ENCODE measurements at regions not wholly inside any gene's neighbourhood (a gene's known extent, or its start where the extent isn't known, plus 50 kb on each side); places are given as distances from the start of the nearest gene placed in this dataset.

- Histone ChIP-seq H3K27ac (ENCODE audit: low read length in 2 of 2) (no peak overlapping the region), H2AFZ (ENCODE audit: insufficient read depth, low read depth, low read length, poor library complexity, severe bottlenecking) (no peak overlapping the region), H3K9ac (ENCODE audit: low read length) (no peak overlapping the region), H3K36me3 (replicated peaks in 1 of 2; ENCODE audit: control extremely low read depth in 1 of 2, control insufficient read depth in 1 of 2, extremely low read depth in 1 of 2, insufficient read depth in 2 of 2, low read length in 1 of 2) (no peaks in the 10 kb centered on the region), H3K27me3 (replicated peaks in 1 of 4; ENCODE audit: control extremely low read depth in 1 of 4, control insufficient read depth in 3 of 4, insufficient read depth in 4 of 4, low read length in 3 of 4) (no peaks in the 10 kb centered on the region), H3K4me1 (ENCODE audit: control insufficient read depth in 2 of 2, insufficient read depth in 2 of 2, low read length in 2 of 2) (no peaks in the 10 kb centered on the region), H3K79me2 (ENCODE audit: control insufficient read depth, insufficient read depth, low read length) (no peaks in the 10 kb centered on the region), H3K4me3 (ENCODE audit: control extremely low read depth in 1 of 5, extremely low read depth in 1 of 5, insufficient read depth in 1 of 5, low read depth in 2 of 5, low read length in 4 of 5) (no peak overlapping the region), H4K20me1 (ENCODE audit: control insufficient read depth, insufficient read depth, low read length, poor library complexity, severe bottlenecking) (no peaks in the 10 kb centered on the region), H3K4me2 (replicated peaks; ENCODE audit: low read depth, low read length, poor library complexity, severe bottlenecking) (no peak overlapping the region), H3K9me3 (ENCODE audit: control extremely low read depth in 1 of 3, control insufficient read depth in 2 of 3, insufficient read depth in 1 of 3, low read length in 2 of 3) (no peaks in the 10 kb centered on the region)
- ATAC-seq (ENCODE audit: low read depth) (no peak), DNase-seq (no peak)
- Mint-ChIP-seq H3K27ac (no peak overlapping the region), H3K4me1 (no peaks in the 10 kb centered on the region), H3K27me3 (no peaks in the 10 kb centered on the region), H3K4me3 (no peak overlapping the region), H3K9me3 (ENCODE audit: insufficient read depth) (no peaks in the 10 kb centered on the region)
- POLR2A ChIA-PET: no interaction called here
- WGBS (ENCODE audit: insufficient coverage): 80% methylated on average over 1 of the region's 6 CpGs
- no peak for TF ChIP-seq EZH2 (IDR thresholded peaks at IDR 0.05; ENCODE audit: borderline replicate concordance, insufficient read depth, low read depth, low read length, poor library complexity, severe bottlenecking)
- no peak for TF ChIP-seq CTCF (IDR thresholded peaks at IDR 0.05)
- intact Hi-C loops (cut with micrococcal nuclease): no loop called here
- CTCF ChIA-PET: interaction anchor here (0.9 kb wide), 1 partner anchor 10 kb away, joined by 6 read pairs; no protein-coding TSS in a partner anchor
Observed at GRCh38 chrX:109842611-109843010, 109.6 kb upstream of the ACSL4 start.

DNA sequence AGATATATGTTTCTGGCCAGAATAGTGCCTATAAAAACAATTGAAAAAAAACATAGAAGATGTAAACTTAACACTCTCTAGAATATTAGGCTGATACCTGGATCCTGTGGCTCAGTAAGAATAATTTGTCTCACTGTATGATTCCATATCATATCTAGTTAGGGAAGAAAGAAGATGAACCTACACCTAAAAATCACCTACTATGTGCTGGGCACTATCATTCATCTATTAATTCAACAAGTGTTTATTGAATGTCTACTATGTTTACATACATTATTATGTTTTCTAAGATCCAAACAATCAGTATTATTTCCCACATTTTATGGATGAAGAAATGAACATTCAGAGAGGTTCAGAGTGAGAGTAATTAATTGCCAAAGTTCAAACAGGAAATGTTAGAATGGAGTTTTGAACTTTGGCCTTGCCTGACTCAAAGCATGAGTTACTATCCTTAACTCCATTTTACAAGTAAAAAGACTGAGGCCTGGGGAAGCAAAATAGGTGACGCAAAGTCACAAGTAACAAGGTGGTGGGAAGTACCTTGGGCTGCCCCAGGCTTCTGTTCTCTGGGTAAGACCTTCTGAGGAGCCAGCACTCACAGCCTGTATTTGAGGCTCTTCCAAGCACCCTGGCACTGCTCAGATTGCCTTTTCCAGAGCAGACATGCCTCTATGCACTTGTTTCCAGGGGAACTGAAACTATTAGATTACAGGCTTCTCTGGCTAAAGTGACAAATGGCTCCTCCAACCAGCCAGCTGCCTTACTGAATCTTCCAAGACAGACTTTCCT, 111.1 kb upstream of the ACSL4 start:
- Histone ChIP-seq H4K20me1 (ENCODE audit: control insufficient read depth, insufficient read depth, low read length, poor library complexity, severe bottlenecking) (no peaks in the 10 kb centered on the region), H2AFZ (ENCODE audit: insufficient read depth, low read depth, low read length, poor library complexity, severe bottlenecking) (no peak overlapping the region), H3K27me3 (replicated peaks in 1 of 4; ENCODE audit: control extremely low read depth in 1 of 4, control insufficient read depth in 3 of 4, insufficient read depth in 4 of 4, low read length in 3 of 4) (no peaks in the 10 kb centered on the region), H3K36me3 (replicated peaks in 1 of 2; ENCODE audit: control extremely low read depth in 1 of 2, control insufficient read depth in 1 of 2, extremely low read depth in 1 of 2, insufficient read depth in 2 of 2, low read length in 1 of 2) (no peaks in the 10 kb centered on the region), H3K9ac (ENCODE audit: low read length) (no peak overlapping the region), H3K4me3 (ENCODE audit: control extremely low read depth in 1 of 5, extremely low read depth in 1 of 5, insufficient read depth in 1 of 5, low read depth in 2 of 5, low read length in 4 of 5) (no peak overlapping the region), H3K4me2 (replicated peaks; ENCODE audit: low read depth, low read length, poor library complexity, severe bottlenecking) (no peak overlapping the region), H3K79me2 (ENCODE audit: control insufficient read depth, insufficient read depth, low read length) (no peaks in the 10 kb centered on the region), H3K27ac (ENCODE audit: low read length in 2 of 2) (no peak overlapping the region), H3K9me3 (ENCODE audit: control extremely low read depth in 1 of 3, control insufficient read depth in 2 of 3, insufficient read depth in 1 of 3, low read length in 2 of 3) (no peaks in the 10 kb centered on the region), H3K4me1 (ENCODE audit: control insufficient read depth in 2 of 2, insufficient read depth in 2 of 2, low read length in 2 of 2) (no peaks in the 10 kb centered on the region)
- no peak overlapping the region for H3K27ac Mint-ChIP-seq
- H3K4me3 Mint-ChIP-seq: no peak overlapping the region
- no peak for DNase-seq
- WGBS (ENCODE audit: insufficient coverage): 57% methylated on average over 1 of the region's 1 CpG
- ChIA-PET CTCF (no interaction called here), POLR2A (no interaction called here)
- no peaks in the 10 kb centered on the region for H3K9me3 Mint-ChIP-seq (ENCODE audit: insufficient read depth)
- no peak for TF ChIP-seq CTCF (IDR thresholded peaks at IDR 0.05)
- no peak for TF ChIP-seq EZH2 (IDR thresholded peaks at IDR 0.05; ENCODE audit: borderline replicate concordance, insufficient read depth, low read depth, low read length, poor library complexity, severe bottlenecking)
- H3K27me3 Mint-ChIP-seq: no peaks in the 10 kb centered on the region
- H3K4me1 Mint-ChIP-seq: peaks cover 8% of the 10 kb centered on the region
- intact Hi-C loops (cut with micrococcal nuclease): no loop called here
- ATAC-seq (ENCODE audit: low read depth): no peak

Data from B cell (primary cell).